GM12892 (cell line): ENCODE measurements at regions not wholly inside any gene's neighbourhood (a gene's known extent, or its start where the extent isn't known, plus 50 kb on each side); places are given as distances from the start of the nearest gene placed in this dataset.

Source experiments
- POLR2A ChIP-seq: IDR thresholded peaks from 2 replicates; pipeline ENCODE4 v1.6.1; 2011; ENCODE audit warnings: low read depth, low read length, control low read depth
- POLR2AphosphoS5 ChIP-seq: IDR thresholded peaks from 2 replicates; pipeline ENCODE4 v1.6.1; 2011; ENCODE audit warnings: low read depth, low read length, control low read depth

DNA sequence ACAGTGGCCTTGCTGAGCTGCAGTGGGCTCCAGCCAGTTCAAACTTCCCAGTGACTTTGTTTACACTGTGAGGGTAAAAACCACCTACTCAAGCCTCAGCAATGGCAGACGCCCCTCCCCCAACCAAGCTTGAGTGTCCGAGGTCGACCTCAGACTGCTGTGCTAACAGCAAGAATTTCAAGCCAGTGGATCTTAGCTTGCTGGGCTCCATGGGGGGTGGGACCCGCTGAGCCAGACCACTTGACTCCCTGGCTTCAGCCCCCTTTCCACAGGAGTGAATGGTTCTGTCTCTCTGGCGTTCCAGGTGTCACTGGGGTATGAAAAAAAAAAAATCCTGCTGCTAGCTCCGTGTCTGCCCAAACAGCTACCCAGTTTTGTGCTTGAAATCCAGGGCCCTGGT is 168.9 kb upstream of the INTU start:
- TF ChIP-seq POLR2AphosphoS5: no peak
- TF ChIP-seq POLR2A: no peak
